IMR-90 (cell line): ENCODE measurements at regions not wholly inside any gene's neighbourhood (a gene's known extent, or its start where the extent isn't known, plus 50 kb on each side); places are given as distances from the start of the nearest gene placed in this dataset.

ENCODE experiments used
- ATAC-seq: fragments of 200-7000 bp; cut with Tn5 transposase; 2 replicates; pipeline ENCODE4 v1.9.1; 2020; ENCODE audit warnings: low read depth, mild to moderate bottlenecking, moderate library complexity
- BruUV-seq: library from RNA; stranded (reverse); fragments of 400-500 nt; replicated peaks from 2 replicates; lab custom pipeline; 2021; lab: Mats Ljungman, UMichigan
- CTCF ChIA-PET: fragments of 300-600 bp; formaldehyde crosslinking; extraction: SDS; loops from one replicate; lab custom pipeline; 2021; ENCODE audit warnings: antibody characterized with exemption; lab: Yijun Ruan, JAX
- POLR2A ChIA-PET: fragments of 300-600 bp; sonication (Branson Sonifier 250); formaldehyde crosslinking; loops from one replicate; lab custom pipeline; 2022; ENCODE audit warnings: antibody characterized with exemption; ENCODE audit not compliant: unreplicated experiment; lab: Charles Lee
- DNase-seq: peaks from one replicate; pipeline ENCODE4 v3.0.0; 2013
- H2AFZ ChIP-seq: replicated peaks from 2 replicates; pipeline ENCODE3; 2013; ENCODE audit warnings: low read length, mild to moderate bottlenecking; ENCODE audit not compliant: poor library complexity
- H2AK5ac ChIP-seq: 2 replicates; pipeline ENCODE4 v1.6.1; 2013; ENCODE audit warnings: low read depth, low read length, inconsistent platforms
- H2AK9ac ChIP-seq: replicated peaks from 2 replicates; pipeline ENCODE3; 2013; ENCODE audit warnings: mild to moderate bottlenecking, low read depth, low read length, moderate library complexity; ENCODE audit not compliant: poor library complexity
- H2BK120ac ChIP-seq: 2 replicates; pipeline ENCODE4 v1.6.1; 2013; ENCODE audit warnings: low read depth, low read length, inconsistent platforms
- H2BK15ac ChIP-seq: 3 replicates; pipeline ENCODE4 v1.6.1; 2013; ENCODE audit warnings: low read depth, low read length, inconsistent platforms
- H2BK20ac ChIP-seq: 2 replicates; pipeline ENCODE4 v1.6.1; 2013; ENCODE audit warnings: low read depth, mild to moderate bottlenecking, inconsistent platforms, low read length, moderate library complexity
- H2BK5ac ChIP-seq: 2 replicates; pipeline ENCODE4 v1.6.1; 2013; ENCODE audit warnings: mild to moderate bottlenecking, low read depth, low read length, inconsistent platforms; ENCODE audit not compliant: poor library complexity, severe bottlenecking
- H3K14ac ChIP-seq: replicated peaks from 2 replicates; pipeline ENCODE4 v1.6.1; 2013; ENCODE audit warnings: low read depth, low read length, inconsistent platforms
- H3K18ac ChIP-seq: 2 replicates; pipeline ENCODE4 v1.6.1; 2013; ENCODE audit warnings: low read depth, low read length, control low read depth
- H3K23ac ChIP-seq: 2 replicates; pipeline ENCODE4 v1.6.1; 2013; ENCODE audit warnings: low read depth, low read length, inconsistent platforms
- H3K27ac ChIP-seq: 2 replicates; pipeline ENCODE4 v1.5.1; 2013; ENCODE audit warnings: mild to moderate bottlenecking, control low read depth, low read length; ENCODE audit not compliant: insufficient read depth
- H3K27me3 ChIP-seq: 2 replicates; pipeline ENCODE4 v1.6.1; 2013; ENCODE audit warnings: low read length; ENCODE audit not compliant: control insufficient read depth, insufficient read depth
- H3K36me3 ChIP-seq: 2 replicates; pipeline ENCODE4 v1.6.1; 2013; ENCODE audit warnings: low read length, mixed read lengths; ENCODE audit not compliant: control insufficient read depth, insufficient read depth
- H3K4ac ChIP-seq: 2 replicates; pipeline ENCODE4 v1.6.1; 2013; ENCODE audit warnings: low read depth, low read length, inconsistent platforms
- H3K4me1 ChIP-seq: 2 replicates; pipeline ENCODE4 v1.6.1; 2013; ENCODE audit warnings: low read length, mixed read lengths; ENCODE audit not compliant: control insufficient read depth, insufficient read depth
- H3K4me2 ChIP-seq: 2 replicates; pipeline ENCODE4 v1.6.1; 2013; ENCODE audit warnings: low read depth, mild to moderate bottlenecking, control low read depth, low read length, moderate library complexity
- H3K4me3 ChIP-seq: 2 replicates; pipeline ENCODE4 v1.5.1; 2013; ENCODE audit warnings: low read depth, mild to moderate bottlenecking, control low read depth, low read length, moderate library complexity; ENCODE audit not compliant: insufficient read depth
- H3K56ac ChIP-seq: 2 replicates; pipeline ENCODE4 v1.6.1; 2013; ENCODE audit warnings: low read length, inconsistent platforms; ENCODE audit not compliant: insufficient read depth; ENCODE audit errors: extremely low read depth
- H3K79me1 ChIP-seq, 2 experiments: 2 replicates each; pipeline ENCODE4 v1.6.1; 2013; ENCODE audit warnings: low read length in 2 of 2, inconsistent platforms in 1 of 2, low read depth in 1 of 2
- H3K9ac ChIP-seq: 2 replicates; pipeline ENCODE4 v1.6.1; 2013; ENCODE audit warnings: low read depth, low read length, control low read depth
- H3K9me1 ChIP-seq: 2 replicates; pipeline ENCODE4 v1.6.1; 2013; ENCODE audit warnings: low read length, inconsistent platforms; ENCODE audit not compliant: insufficient read depth
- H3K9me3 ChIP-seq: 2 replicates; pipeline ENCODE4 v1.6.1; 2013; ENCODE audit warnings: low read length; ENCODE audit not compliant: control insufficient read depth, insufficient read depth
- H4K20me1 ChIP-seq: 2 replicates; pipeline ENCODE4 v1.6.1; 2013; ENCODE audit warnings: low read length, inconsistent platforms; ENCODE audit not compliant: insufficient read depth
- H4K5ac ChIP-seq: 2 replicates; pipeline ENCODE4 v1.6.1; 2013; ENCODE audit warnings: mild to moderate bottlenecking, low read depth, low read length, control low read depth
- H4K8ac ChIP-seq, 2 experiments: 2 replicates each; pipeline ENCODE4 v1.6.1; 2013; ENCODE audit warnings: low read depth in 2 of 2, low read length in 2 of 2, control low read depth in 1 of 2, inconsistent platforms in 1 of 2
- H4K91ac ChIP-seq: 2 replicates; pipeline ENCODE4 v1.6.1; 2013; ENCODE audit warnings: low read depth, low read length, inconsistent platforms; ENCODE audit not compliant: insufficient read depth
- BHLHE40 ChIP-seq: fragments of 150-350 bp; IDR thresholded peaks from 2 replicates; pipeline ENCODE4 v1.6.1; 2016; ENCODE audit warnings: mild to moderate bottlenecking, low read depth, low read length
- CEBPB ChIP-seq: IDR thresholded peaks from 2 replicates; pipeline ENCODE4 v1.6.1; 2012; ENCODE audit warnings: low read depth, low read length, improper control_type of control experiment
- CHD1 ChIP-seq: IDR thresholded peaks from 2 replicates; pipeline ENCODE4 v1.6.1; 2012; ENCODE audit warnings: low read depth, low read length, improper control_type of control experiment
- CTCF ChIP-seq: conservative IDR thresholded peaks from 2 replicates; pipeline ENCODE4 v1.5.1; 2012; ENCODE audit warnings: mild to moderate bottlenecking, low read depth, low read length, improper control_type of control experiment
- FOS ChIP-seq: fragments of 150-350 bp; IDR thresholded peaks from 2 replicates; pipeline ENCODE4 v1.6.1; 2016; ENCODE audit warnings: low read depth, low read length
- MAFK ChIP-seq: IDR thresholded peaks from 2 replicates; pipeline ENCODE4 v1.6.1; 2012; ENCODE audit warnings: low read depth, low read length, improper control_type of control experiment
- MAZ ChIP-seq: IDR thresholded peaks from 2 replicates; pipeline ENCODE4 v1.6.1; 2012; ENCODE audit warnings: low read depth, mild to moderate bottlenecking, low read length, improper control_type of control experiment, moderate library complexity, borderline replicate concordance
- MXI1 ChIP-seq: IDR thresholded peaks from 2 replicates; pipeline ENCODE4 v1.6.1; 2012; ENCODE audit warnings: low read depth, mild to moderate bottlenecking, low read length, moderate library complexity, borderline replicate concordance
- NFE2L2 ChIP-seq: fragments of 150-350 bp; IDR thresholded peaks from 2 replicates; pipeline ENCODE4 v1.6.1; 2016; ENCODE audit warnings: low read depth, mild to moderate bottlenecking, low read length
- POLR2A ChIP-seq: IDR thresholded peaks from 2 replicates; pipeline ENCODE4 v1.6.1; 2012; ENCODE audit warnings: mild to moderate bottlenecking, low read depth, low read length
- RAD21 ChIP-seq: IDR thresholded peaks from 2 replicates; pipeline ENCODE4 v1.6.1; 2012; ENCODE audit warnings: low read length, improper control_type of control experiment
- RCOR1 ChIP-seq: IDR thresholded peaks from 2 replicates; pipeline ENCODE4 v1.6.1; 2012; ENCODE audit warnings: mild to moderate bottlenecking, low read length, improper control_type of control experiment; ENCODE audit not compliant: insufficient replicate concordance
- RFX5 ChIP-seq: IDR thresholded peaks from 2 replicates; pipeline ENCODE4 v1.8.0; 2012; ENCODE audit warnings: low read depth, mild to moderate bottlenecking, low read length, moderate library complexity
- SMC3 ChIP-seq: fragments of 150-350 bp; IDR thresholded peaks from 2 replicates; pipeline ENCODE4 v1.6.1; 2016; ENCODE audit warnings: low read depth, mild to moderate bottlenecking, antibody characterized with exemption, low read length, moderate library complexity
- WGBS, 2 experiments: methylation state at CpG; one replicate each; pipeline versions ENCODE4 v1.1.5 to v1.1.7; 2013; ENCODE audit warnings: missing lambda C conversion rate in 2 of 2; ENCODE audit not compliant: insufficient read length in 1 of 2; ENCODE audit errors: extremely low coverage in 2 of 2; 5-methylcytosine and 5-hydroxymethylcytosine counted together
- dilution Hi-C: fragments of 300-500 bp; cut with HindIII; formaldehyde crosslinking; loops from one replicate; pipeline ENCODE4 v1.14.3; 2018; ENCODE audit warnings: low sequenced_read_pairs; ENCODE audit not compliant: unreplicated experiment
- in situ Hi-C: fragments of 300-500 bp; cut with MboI; formaldehyde crosslinking; loops from 3 replicates; pipeline ENCODE4 v1.14.3; 2019; ENCODE audit warnings: low sequenced_read_pairs, inconsistent platforms, mixed read lengths
- intact Hi-C: fragments of 100-400 bp; cut with micrococcal nuclease; formaldehyde crosslinking; loops from 2 replicates; pipeline ENCODE4 v1.10.0; 2022
- TF ChIP-seq, protein P1 (sequence below): fragments of 150-350 bp; IDR thresholded peaks from 2 replicates; pipeline ENCODE4 v1.6.1; 2017; ENCODE audit warnings: mild to moderate bottlenecking, antibody characterized with exemption, low read length, low read depth
- TF ChIP-seq, protein P2 (sequence below): fragments of 150-350 bp; IDR thresholded peaks from 2 replicates; pipeline ENCODE4 v1.6.1; 2016; ENCODE audit warnings: low read depth, mild to moderate bottlenecking, low read length, moderate library complexity, borderline replicate concordance

GRCh38 chr1:88003255-88003654 lies 674.6 kb downstream of the LMO4 start:
- Histone ChIP-seq H3K27me3 (no peaks in the 10 kb centered on the region), H2BK15ac (no peak overlapping the region), H3K9me3 (no peaks in the 10 kb centered on the region), H3K9me1 (no peaks in the 10 kb centered on the region; the same call in 1 of the 2 replicates), H3K4me3 (no peak overlapping the region), H2BK120ac (no peak overlapping the region), H3K4ac (no peak overlapping the region), H4K5ac (no peak overlapping the region), H3K4me1 (no peaks in the 10 kb centered on the region), H3K4me2 (no peak overlapping the region), H3K27ac (no peak overlapping the region), H3K9ac (no peak overlapping the region), H3K14ac (no peak overlapping the region), H3K56ac (no peak overlapping the region), H4K20me1 (no peaks in the 10 kb centered on the region), H2BK5ac (no peak overlapping the region), H3K36me3 (no peaks in the 10 kb centered on the region), H4K91ac (no peak overlapping the region), H4K8ac (no peak overlapping the region), H3K23ac (no peak overlapping the region), H2AFZ (no peak overlapping the region), H3K18ac (no peak overlapping the region), H2BK20ac (no peak overlapping the region), H2AK9ac (no peak overlapping the region), H2AK5ac (no peak overlapping the region), H3K79me1 (no peaks in the 10 kb centered on the region)
- TF ChIP-seq RFX5, result no peak
- TF ChIP-seq MAFK, result no peak
- no peak for TF ChIP-seq CTCF
- no peak for TF ChIP-seq SMC3
- TF ChIP-seq, protein P1, sequence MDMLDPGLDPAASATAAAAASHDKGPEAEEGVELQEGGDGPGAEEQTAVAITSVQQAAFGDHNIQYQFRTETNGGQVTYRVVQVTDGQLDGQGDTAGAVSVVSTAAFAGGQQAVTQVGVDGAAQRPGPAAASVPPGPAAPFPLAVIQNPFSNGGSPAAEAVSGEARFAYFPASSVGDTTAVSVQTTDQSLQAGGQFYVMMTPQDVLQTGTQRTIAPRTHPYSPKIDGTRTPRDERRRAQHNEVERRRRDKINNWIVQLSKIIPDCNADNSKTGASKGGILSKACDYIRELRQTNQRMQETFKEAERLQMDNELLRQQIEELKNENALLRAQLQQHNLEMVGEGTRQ, result no peak
- no peak for TF ChIP-seq RAD21
- TF ChIP-seq, protein P2, sequence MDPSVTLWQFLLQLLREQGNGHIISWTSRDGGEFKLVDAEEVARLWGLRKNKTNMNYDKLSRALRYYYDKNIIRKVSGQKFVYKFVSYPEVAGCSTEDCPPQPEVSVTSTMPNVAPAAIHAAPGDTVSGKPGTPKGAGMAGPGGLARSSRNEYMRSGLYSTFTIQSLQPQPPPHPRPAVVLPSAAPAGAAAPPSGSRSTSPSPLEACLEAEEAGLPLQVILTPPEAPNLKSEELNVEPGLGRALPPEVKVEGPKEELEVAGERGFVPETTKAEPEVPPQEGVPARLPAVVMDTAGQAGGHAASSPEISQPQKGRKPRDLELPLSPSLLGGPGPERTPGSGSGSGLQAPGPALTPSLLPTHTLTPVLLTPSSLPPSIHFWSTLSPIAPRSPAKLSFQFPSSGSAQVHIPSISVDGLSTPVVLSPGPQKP, result no peak
- no peak for TF ChIP-seq MXI1
- no peak for TF ChIP-seq CHD1
- no peak for TF ChIP-seq RCOR1
- TF ChIP-seq NFE2L2, result no peak
- TF ChIP-seq POLR2A, result no peak
- TF ChIP-seq BHLHE40, result no peak
- no peak for TF ChIP-seq MAZ
- TF ChIP-seq CEBPB, result no peak
- TF ChIP-seq FOS, result no peak
- in situ Hi-C loops, result no loop called here
- BruUV-seq, result no TSS peak
- intact Hi-C loops, result no loop called here
- DNase-seq (no peak), ATAC-seq (no peak)
- ChIA-PET POLR2A (no interaction called here), CTCF (no interaction called here)
- dilution Hi-C loops, result no loop called here
- no CpG with 5 or more reads among the region's 2 CpGs for WGBS, 2 experiments
